ENCODE measurements at regions not wholly inside any gene's neighbourhood (a gene's known extent, or its start where the extent isn't known, plus 50 kb on each side); places are given as distances from the start of the nearest gene placed in this dataset.

DNA sequence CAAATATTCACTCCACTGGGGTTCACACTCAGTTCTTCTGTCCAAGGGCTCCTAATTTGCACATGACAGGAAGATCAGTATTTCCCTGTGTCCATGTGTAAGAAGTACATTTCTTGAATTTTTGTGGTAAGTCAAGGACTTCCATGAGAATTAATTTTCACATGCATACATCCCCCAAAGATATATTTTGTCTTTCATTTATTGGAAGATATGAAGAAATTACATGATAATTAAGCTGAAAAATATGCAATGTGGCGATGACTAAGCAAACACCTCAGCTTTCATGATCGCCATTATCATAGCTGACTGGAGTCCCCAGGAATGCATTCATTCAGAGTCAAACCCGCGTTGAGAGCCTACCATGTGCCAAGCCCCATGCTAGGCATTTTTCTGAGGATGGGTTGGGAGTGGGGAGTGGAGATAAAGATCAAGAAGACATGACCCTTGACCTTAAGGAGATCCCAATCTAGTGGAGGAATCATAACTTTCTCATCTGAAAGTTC is 104.6 kb upstream of the F3 start:
- peak; percentile 91 for DNase-seq (ENCODE audit: low read depth)

DNA sequence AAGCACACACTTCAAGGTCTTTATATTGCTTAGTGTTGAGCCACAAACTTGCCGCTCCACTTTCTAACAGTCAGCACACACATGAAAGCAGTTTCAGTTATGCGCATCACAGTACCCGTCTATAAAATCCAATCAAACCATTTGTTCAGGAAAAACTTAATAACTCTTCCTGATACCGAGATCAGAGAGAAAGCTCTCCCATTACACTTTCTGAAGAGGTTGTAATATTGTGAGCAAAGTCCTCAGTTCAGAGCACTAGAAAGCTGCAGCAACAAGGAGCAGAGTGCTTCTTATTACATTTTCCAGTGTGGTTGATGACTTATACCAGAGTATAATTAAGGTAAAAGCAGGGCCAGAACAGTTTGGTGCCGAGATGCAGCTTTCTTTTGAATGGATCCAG is 102.8 kb upstream of the F3 start:
- DNase-seq (ENCODE audit: low read depth), result no peak

DNA sequence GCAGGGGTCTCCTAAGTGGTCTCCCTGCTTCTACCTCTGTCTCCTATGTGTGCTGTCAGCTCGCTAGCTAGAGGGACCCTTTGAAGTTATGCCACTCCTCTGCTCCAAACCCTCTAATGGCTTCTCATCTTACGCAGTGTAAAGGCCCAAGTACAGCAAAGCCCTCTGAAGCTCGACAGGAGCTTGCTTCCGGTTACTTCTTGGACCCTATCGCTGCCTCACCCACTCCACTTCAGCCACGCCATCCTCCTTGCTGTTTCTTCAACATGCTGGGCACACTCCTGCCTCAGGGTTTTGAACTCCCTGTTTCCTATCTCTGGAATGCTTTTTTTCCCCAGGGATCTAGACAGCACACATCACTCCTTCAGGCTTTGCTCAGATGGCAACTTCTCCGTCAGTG is 102.3 kb upstream of the F3 start:
- no peak for DNase-seq (ENCODE audit: low read depth)

DNA sequence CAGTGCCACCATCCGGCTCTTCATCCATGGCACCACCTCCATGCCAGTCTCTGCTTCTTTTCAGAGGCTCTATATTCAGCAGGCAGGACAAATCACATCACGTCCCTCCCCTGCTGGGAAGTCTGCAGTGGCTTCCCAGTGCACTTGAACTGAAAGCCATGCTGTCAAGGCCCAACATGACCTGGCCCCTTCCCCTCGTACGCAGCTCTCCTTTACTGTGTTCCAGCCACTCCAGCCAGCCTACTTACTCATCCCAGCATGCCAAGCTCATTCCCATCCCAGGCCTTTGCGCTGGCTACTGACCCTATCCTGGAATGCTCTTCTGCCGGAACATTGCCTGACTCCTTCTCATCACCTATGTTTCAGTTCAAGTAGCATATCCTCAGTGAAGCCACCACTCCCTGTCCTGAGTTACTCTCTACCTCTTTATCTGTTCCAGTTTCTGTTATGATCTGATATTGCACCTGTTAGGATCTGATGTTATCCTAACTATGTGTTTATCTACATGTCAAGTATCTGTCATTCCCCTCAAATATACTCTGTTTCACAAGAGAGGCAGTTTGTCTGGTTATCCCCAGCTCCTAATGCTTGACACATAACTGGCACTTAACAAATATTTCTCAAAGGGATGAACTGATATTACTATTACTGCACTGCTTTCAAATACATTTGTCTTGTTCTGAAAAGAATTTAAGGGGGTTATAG is 101.2 kb upstream of the F3 start:
- no peak for DNase-seq (ENCODE audit: low read depth)

DNA sequence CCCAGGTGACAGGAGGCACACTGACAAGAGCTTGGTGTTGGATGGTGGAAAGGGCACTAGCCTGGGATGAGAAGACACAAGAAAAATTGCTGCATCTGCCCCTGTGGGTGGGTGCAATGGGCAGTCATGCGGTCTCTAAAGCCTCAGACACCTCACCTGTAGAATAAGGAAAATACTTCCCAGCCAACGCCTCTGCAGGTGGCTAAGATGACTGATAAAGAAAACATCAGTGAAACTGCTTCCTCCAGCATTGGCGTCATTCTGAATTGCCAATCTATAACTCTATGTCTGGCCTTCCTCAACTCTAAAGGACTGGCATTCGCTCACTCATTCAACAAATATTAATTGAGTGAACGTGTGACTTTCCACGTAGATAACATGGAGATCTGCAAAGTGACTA is 100.4 kb upstream of the F3 start:
- no peak for DNase-seq (ENCODE audit: low read depth)

DNA sequence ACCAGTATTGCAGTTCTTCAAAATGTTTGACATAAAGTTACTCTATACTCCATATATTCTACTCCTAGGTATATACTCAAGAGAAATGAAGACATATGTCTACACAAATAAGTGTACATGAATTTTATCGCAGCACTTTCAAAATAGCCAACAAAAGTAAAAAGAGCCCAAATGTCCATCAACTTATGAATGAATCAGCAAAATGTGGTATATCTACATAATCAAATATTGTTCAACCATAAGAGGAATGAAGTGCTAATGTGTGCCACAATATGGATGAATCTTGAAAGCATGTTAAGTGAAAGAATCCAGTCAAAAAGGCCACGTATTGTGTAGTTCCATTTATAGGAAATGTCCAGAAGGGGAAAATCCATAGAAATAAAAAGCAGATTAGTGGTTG is 98.6 kb upstream of the F3 start:
- DNase-seq (ENCODE audit: low read depth), result no peak

DNA sequence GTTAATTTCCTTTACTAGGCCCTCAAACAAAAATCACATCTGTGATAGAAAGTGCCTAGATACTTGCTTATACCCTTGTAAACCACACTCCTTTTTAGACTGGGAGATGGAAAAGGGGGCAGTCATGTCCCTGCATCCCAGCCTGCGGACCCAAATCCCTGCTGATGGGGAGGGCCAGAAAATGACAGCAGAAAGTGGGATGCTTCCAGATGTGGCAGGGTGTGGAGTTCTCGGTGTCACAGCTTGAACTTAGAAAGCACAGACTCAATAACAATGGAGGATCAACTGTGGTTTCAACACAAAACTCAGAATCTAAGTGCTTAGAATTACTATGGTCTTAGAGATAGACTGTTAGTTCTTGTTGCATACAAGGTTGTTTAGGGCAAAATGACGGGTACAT is 95.6 kb upstream of the F3 start:
- no peak for DNase-seq (ENCODE audit: low read depth)

DNA sequence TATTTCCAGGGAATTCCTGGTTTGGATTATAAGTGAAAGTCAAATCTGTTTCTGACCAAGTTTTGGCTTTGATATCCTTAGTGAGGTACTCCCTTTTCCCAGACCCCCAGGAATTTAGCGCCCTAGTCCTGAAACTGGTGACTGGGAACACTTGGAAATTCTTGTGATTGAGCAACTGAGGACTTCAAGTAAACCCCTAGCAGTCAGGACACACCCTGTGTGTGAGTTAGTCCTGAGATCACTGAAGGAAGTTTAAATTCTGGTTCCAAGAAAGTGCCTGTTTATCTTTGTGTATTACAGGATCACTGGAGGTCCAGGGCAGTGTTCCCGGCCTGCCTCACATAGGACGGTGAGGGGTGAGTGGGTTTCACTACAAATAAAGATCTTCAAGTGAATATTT is 95.1 kb upstream of the F3 start:
- no peak for DNase-seq (ENCODE audit: low read depth)

DNA sequence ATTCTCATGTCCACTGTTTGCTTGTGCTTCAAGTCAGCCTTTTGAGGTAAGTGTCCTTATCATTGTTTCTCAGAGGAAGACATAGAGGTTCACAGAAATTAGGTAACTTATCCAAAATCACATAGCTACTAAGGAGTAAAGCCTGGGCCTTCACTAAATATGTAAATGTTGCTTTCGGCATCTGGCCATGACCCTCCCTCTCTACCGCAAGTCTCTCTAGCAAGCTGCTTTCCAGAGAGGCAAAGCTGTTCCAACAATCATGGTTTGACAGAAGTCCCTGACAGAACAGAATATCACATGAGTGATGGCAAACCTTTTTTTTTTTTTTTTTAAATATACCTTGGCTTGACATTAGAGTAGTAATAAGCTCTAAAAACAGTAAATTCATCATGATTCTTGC is 94.5 kb upstream of the F3 start:
- DNase-seq (ENCODE audit: low read depth), result no peak

DNA sequence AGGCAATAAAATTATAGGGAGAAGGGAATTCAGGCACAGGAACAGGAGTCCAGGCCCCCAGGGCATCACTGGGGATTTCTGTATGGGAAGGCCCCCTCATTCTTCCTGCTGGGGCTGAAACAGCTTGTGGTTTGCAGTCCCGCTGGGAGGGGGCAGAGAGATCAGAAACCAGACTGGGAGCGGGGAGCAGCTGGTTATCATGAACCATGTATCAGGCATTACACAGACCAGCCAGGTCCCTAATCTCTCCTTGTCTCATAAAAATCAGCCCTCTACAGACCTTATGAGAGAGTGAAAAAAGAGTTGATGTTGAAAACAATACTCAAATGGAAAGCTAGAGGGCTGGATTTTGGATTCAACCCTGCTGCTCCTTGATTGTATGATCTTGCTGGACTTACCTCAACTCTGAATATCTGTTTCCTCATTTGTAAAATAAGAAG is 93.4 kb upstream of the F3 start:
- no peak for DNase-seq (ENCODE audit: low read depth)

DNA sequence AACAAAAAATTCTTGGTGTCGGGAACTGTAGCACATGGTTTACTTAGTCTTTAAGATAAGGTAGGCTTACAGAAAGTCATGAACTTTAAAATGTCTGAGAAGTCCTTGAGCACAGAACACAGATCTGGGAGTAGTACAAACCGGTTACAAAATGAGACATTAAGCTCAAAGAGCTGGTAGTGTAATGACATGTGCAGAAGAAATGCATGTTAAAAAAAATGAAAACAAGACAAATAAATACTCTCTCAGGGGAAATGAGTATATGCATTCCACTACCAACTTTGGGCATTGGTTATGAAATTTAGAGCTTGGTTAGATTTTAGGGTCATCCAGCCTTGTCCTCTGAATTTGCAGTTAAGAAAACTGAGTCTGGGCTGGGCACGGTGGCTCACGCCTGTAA is 91.5 kb upstream of the F3 start:
- DNase-seq (ENCODE audit: low read depth), result no peak

DNA sequence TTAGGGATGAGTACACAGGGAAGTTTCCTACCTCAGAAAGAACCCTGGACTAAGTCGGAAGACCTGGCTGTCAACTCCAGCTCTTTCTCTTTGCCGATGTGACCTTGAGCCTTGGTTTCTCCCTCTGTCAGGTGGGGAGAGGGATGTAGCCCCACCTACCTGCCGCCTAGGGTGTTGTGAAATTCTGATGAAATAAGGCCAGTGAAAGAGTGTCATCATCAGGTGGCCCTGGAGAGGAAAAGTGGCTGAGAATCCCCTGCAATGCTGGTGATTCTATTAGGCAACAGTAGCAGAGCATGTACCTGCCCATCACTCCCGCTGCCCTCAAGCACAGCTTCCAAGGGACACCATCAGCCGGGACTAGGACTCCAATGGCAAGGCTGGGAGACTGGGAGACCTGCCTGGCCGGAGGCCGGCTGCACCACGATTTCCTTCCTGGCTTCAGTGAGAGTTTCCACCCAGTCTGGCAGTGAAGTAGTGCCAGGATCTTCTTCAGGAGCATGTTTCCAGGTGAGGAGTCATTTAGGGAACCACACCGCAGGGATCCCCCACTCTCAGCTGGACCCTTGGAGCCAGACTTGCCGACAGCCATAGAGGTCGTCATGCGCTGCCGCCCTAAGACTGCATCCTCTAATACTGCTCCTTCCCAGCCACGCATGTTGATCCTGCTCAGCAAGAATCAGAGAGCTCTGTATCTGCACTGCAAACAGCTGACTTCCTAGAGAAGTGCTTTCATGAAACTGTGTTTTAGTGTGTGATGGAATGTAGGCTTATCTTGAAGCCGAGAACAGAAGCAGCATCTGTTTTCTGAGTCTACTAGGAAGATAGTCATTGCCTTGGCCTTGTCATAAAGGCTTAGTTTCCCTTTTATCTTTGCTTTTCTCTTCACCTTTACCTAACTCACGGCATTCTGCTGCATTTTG is 88.0 kb upstream of the F3 start:
- no peak for DNase-seq (ENCODE audit: low read depth)

DNA sequence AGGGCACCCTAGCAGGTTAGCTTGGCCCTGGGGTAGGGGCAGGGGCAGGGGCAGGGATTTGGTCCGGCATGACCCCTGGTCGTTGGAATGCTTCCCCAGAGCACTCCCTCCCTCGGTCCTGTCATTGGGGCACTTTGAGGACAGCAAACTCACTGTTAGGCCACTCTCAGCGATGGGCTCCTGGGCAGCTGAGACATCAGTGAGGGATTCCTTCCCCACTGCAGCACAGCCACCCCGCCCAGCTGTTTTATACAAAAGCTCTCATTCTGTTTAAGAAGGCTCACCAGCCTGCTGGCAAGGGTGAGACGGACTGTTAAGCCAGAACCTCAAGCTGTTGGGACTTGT is 86.9 kb upstream of the F3 start:
- DNase-seq (ENCODE audit: low read depth), result no peak

DNA sequence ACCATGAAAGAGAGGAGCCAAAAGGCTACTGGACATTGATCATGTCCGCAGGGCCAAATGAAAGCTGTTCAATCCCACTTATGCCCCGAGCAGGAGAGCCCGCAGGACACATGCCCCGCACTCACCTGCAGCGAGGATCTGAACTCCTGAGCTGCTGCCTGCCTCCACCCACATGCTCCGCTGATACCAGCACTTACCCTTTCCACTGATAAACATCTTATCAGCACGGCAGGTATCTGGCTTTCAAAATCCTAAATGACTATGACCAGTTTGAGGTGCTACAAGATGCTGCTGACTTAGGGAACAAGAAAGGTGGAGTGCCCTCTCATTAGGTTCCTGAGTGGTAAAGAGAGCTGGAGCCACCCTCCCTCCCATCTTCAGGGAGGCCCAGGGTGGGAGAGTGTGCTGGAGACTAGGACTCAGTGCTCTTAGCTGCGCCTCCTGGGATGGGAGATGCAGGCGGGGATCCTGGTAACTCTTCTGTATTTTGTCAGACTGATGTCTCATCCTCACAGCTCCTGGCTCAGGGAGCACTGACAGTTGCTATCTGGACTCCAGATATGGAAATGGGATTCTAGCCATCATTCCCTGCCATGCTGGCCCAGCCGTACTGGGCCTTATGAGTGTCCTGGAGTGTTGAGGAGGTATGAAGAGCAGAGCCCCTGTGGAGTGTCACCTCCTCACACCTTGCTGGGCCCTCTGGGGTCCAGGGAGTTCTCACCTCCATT is 86.4 kb upstream of the F3 start:
- no peak for DNase-seq (ENCODE audit: low read depth)

DNA sequence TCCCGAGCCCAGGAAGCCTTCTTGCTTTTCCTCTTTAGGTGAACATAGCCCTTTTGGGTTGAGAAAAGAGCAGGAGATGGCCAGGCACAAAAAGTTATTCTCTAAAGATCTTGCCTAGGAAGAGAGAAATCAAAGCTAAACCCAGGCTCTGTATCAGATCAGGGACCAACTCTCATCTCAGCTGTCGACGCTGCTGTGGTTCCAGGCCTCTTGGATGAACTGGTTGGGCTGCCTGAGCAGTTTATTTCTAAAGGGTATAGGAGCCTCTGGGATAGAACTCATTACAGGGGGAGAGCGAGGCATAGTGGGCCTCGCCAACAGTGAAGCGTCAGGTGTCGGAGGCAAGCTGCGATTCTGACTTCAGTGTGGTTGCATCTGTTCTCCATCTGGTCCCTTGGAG is 82.6 kb upstream of the F3 start:
- no peak for DNase-seq (ENCODE audit: low read depth)

DNA sequence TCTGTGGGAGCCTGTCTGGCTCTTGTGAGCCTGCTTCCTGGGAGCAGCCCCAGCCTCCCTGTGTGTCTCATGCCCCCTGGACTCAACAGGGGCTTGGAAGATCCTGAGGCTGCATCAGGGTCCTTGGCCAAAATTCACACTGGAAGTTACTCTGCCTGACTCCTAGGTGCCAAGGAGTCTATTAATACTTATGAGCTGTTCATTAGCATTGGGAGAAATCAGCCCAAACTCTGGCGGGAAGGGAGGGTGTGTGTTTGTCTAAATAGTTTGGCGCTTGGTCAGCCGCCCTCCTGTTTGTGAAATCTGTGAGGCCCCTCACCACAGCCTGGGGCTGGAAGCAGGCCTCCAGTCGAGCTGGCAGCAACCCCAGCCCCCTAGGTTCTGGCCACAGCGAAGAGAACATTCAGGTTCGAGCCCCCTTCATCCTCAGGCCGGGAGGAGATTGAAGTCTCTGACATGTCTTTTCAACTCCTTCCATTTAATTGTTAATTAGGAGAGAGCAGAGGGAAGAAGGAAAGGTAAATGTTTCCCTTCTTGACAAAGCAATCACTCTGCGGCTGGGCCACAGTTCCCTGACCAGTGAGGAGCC is 82.1 kb upstream of the F3 start:
- no peak for DNase-seq (ENCODE audit: low read depth)

DNA sequence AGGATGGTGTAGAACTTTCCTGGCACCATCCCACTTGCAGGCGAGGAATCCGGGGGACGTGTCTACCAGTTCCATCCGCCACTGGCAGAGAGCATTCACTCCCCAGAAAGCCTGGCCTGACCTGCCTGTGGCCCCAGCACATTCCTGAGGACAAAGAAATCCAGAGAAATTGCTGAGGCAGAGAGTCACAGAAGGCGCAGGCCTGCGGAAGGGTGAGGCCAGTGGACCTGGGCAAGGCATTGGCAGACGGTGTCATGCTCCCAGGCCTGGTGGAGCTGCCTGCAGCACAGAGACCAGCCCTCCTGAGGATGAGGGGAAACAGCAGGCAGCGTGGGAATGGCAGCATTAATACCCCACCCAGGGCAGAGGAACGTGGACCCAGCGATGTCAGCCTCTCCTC is 81.2 kb upstream of the F3 start:
- DNase-seq (ENCODE audit: low read depth), result peak; percentile 45

DNA sequence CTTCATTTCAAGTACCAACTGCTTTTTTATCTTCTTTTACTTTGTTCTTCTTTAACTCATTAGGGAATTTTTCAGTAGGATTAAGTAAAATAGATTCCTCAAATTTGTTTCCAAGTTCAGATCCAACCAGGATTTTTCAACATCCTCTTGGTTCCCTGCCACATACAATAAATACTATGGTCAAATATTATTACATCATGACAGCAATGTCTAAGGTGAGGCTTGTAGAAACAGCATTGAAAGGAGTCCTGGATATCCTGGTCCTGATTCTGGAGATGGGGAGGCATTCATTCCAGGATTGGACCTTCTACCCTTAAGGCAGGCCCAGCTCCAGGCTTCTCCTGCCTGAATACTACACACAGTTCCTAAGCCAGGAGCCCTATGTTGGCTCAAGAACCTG is 80.2 kb upstream of the F3 start:
- DNase-seq (ENCODE audit: low read depth), result no peak

DNA sequence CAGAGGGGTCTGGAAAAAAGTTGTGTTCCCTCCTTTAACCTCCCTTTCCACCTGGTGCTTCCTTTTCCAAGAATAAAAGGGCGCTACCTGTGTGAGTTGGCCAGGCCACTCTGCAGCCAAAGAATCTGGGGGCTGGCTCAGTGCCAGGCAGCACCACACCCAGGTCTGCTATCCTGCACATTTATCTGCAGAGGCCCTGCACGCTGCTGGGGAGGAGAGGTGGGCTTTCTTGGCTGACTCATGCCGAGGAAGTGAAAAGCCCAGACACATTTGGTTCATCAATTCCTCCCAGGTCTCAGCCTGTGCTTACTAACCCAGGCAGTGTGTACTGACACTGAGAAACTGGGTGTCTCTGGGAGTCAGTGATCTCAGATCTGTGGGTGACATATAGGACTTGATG is 79.8 kb upstream of the F3 start:
- DNase-seq (ENCODE audit: low read depth), result peak; percentile 92

DNA sequence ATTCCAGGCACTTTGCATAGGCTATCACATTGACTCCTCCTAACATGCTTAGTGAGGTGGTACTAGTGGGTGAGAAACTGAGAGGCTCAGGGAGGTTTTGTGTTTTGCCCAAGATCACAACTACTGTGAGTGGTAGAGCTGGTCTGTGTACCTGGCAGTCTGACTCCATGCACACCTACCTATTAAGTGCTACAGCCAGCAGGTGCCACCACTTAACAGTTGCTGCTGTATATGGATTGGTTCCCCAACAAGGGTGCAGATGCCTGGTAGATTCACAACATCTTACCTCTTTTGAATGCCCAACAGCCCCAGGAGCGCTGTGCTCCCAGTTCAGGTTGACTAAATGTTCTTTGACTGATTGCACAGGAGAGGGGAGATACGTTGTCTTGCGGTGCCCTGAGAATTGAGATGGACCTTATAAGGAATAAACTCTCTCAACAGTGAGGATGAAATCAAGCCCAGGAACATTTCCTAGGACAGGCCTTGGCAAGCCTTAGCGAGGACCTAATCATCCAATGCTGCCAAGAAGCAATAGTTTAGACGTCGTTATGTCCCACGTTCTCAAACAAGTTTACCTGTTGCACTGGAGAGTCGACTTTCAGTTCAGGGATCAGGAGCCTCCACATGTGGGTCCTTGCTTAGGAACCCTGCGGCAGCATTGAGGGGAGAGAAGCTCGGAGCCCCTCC is 78.9 kb upstream of the F3 start:
- DNase-seq (ENCODE audit: low read depth), result no peak

DNA sequence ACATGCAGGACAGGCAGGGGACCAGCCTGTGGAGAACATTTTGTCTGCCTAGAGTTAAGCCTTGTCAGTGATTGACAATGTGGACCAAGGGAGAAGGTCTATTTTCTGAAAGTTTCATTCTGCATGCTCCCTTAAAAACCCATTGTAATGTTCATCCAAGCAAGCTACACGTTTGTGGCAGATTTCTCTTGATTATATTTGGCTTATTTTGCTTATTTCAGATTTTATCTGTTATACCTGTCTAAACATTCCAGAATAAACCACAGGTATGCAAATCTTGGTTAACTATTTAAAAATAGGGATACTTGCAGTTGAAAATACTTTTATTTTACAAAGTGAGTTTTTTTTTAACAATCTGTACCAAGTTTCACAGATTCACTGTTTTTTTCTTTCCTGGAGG is 78.2 kb upstream of the F3 start:
- no peak for DNase-seq (ENCODE audit: low read depth)
